ENCODE measurements at regions not wholly inside any gene's neighbourhood (a gene's known extent, or its start where the extent isn't known, plus 50 kb on each side); places are given as distances from the start of the nearest gene placed in this dataset.

DNA sequence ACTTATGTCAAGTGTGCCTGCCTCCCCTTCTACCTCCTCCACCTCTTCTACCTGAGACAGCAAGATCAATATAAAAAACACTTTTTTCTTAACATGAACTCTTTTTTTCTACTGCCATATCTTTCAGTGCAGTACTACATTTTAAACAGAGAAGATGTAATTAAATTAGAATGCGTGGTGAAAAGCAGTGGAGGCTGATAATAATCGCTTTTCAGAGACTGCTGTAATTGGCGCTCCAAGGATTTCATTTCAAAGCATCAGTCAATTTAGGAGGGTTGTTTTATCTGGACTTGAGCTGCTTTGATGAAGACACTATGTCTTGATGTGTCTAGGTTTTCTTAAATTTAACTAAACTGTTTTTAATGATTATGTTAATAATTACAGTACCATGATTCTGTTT lies 85.3 kb upstream of the CRBN start:
- TF ChIP-seq, protein P1, sequence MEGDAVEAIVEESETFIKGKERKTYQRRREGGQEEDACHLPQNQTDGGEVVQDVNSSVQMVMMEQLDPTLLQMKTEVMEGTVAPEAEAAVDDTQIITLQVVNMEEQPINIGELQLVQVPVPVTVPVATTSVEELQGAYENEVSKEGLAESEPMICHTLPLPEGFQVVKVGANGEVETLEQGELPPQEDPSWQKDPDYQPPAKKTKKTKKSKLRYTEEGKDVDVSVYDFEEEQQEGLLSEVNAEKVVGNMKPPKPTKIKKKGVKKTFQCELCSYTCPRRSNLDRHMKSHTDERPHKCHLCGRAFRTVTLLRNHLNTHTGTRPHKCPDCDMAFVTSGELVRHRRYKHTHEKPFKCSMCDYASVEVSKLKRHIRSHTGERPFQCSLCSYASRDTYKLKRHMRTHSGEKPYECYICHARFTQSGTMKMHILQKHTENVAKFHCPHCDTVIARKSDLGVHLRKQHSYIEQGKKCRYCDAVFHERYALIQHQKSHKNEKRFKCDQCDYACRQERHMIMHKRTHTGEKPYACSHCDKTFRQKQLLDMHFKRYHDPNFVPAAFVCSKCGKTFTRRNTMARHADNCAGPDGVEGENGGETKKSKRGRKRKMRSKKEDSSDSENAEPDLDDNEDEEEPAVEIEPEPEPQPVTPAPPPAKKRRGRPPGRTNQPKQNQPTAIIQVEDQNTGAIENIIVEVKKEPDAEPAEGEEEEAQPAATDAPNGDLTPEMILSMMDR (IDR thresholded peaks at IDR 0.05 in 8 of 11, conservative IDR thresholded peaks at IDR 0.05 in 3 of 11): no peak
- no peak for TF ChIP-seq POLR2AphosphoS5 (IDR thresholded peaks at IDR 0.05)
